Esophagus mucosa (tissue), 1 donor: ENCODE measurements at regions not wholly inside any gene's neighbourhood (a gene's known extent, or its start where the extent isn't known, plus 50 kb on each side); places are given as distances from the start of the nearest gene placed in this dataset.
A peak's percentile ranks its signal among the peaks of the same experiment; 100 is the strongest.
"Not testable (repeated sequence)": the region's sequence is repeated elsewhere in the genome, so short reads cannot be mapped to it uniquely, and the experiment has no call there.

Experiments
- ATAC-seq: fragments of 200-7000 bp; cut with Tn5 transposase; one replicate; pipeline ENCODE4 v1.9.1; 2020
- donor health status: DM: yes; HTN: yes; CAD: no.

DNA sequence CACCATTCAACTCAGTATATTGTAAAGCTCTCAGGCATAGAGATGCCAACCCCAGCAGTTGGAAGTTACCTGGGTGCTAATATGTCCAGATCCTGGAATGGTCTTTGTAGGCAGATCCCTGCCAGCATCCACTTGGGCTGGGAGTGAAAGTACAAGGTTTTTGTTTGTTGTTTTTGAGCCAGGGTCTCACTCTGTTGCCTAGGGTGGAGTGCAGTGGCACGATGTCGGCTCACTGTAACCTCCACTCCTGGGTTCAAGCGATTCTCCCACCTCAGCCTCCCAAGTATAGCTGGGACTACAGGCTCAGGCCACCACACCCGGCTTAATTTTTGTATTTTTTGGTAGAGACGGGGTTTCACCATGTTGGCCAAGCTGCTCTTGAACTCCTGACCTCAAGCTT lies 177.6 kb downstream of the IRF8 start:
- ATAC-seq, result no peak

DNA sequence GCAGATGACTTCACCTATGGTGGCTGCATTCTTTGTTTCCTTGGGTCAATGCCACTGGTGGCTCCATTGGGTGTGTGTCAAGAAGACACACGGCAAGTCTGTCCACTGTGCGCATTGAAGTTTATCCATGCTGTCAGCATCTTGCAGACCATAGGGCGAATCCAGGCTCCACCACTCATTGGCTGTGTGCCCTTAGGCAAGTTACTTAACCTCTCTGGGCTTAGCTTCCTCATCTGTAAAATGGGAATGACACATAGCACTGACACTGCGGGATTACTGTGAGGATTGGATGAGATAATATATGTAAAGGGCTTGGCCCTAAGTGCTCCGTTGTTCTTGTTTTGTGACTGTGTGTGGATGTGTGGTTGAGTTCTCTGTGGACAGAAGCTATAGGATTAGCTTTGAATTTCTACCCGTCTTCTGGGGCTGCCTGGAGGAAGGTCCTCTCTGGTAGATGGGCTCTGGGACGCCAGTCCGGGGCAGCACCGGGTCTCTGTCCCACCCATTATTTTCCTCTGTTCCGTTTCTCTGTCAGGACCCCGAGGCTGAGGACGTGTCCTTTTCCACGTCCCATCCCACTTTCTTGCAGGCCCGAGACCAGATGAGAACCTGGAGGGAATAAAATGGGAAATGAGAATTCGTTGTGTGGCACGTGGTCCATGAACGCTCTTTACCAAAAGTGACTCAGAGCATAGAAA lies 178.4 kb downstream of the IRF8 start:
- peak; percentile 21 for ATAC-seq

DNA sequence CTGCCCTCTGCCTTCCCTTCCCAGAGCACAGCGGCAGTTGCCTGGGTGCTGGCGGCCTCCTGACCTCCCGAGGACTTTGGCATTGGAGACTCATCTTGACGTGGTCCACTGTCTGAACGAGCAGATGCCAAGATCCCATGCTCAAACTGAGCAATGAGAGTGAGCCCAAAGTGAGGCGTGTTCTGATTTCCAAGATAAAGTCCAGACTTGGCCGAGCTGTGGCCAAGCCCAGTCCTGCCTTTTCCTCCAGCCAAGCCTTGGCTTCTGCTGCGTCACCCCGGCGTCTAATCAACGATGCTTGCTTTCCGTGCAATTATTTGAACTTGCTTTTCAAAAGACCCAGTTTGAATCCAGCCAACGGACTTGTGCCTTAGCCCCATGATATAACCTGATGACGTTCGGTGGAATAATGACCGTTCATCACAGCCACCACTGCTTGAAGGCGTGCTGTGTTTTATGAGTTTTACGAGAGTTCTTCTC lies 179.2 kb downstream of the IRF8 start:
- ATAC-seq, result no peak

DNA sequence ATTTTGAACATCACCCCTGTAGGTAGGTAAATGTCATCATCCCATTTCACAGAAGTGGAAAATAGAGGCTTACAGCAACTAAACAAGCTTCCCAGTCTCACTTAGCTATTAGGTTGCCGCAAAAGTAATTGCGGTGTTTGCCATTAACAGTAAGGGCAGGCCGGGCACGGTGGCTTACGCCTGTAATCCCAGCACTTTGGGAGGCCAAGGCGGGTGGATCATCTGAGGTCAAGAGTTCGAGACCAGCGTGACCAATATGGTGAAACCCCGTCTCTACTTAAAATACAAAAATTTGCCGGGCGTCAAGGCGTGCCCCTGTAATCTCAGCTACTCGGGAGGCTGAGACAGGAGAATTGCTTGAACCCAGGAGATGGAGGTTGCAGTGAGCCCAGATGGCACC lies 179.7 kb downstream of the IRF8 start:
- ATAC-seq, result not testable (repeated sequence)

DNA sequence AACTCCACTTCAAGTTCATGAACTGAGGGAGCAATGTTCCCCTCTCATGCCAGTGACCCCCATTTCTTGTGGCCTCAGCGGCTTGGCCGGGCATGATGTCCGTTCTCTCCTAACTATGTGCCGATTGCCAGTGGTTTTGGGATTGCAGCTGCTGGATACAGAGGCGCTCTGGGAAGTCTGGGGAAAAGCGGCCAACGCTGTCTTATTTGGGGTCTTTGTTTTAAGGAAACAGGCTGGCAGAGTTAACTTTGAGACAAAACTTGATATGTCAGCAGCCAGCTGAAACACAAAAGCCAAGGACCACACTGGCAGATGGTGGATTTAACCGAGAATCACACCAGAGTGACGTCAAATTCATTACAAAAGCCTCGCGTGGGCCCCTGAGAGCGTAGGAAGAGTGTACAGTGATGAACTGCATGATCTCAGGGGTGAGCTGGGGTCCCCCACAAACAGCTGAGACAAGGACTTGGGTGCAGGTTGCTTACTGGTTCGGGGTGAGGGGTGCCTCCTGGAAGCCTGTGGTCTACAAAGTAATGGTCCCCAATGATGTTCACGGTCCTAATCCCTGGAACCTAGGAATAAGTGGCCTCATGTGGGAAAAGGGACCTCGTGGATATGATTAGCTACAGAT lies 180.4 kb downstream of the IRF8 start:
- no peak for ATAC-seq

DNA sequence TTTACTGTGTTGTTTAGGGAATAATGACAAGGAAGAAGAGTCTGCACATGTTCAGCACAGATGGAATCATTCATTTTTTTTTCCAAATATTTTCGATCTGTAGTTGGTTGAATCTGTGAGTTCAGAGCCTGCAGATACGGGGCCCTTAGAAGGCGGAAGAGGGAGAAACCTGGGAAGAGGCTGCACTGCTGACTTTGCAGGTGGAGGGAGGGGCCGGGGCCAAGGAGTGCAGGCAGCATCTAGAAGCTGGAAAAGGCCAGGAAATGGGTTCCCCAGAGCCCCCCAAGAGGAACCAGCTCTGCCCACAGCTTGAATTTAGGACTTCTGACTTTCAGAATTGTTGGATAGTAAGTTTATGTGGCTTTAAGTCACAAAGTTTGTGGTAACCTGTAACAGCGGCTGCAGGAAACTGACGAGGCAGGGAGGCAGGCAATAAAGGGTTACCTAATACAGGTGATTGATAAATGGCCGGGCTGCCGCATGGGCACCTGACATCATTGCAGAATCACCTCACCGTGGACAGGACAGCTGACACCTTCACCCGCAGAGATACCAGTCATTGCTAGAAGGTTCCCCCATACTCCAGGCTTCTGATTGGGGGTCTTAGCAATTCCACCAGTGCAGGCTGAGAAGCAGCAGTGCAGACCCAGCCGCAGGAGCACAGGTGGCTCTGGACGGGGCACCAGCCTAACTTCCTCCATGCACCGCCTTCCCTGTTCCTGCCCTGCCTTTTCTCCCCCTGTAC lies 181.3 kb downstream of the IRF8 start:
- no peak for ATAC-seq

DNA sequence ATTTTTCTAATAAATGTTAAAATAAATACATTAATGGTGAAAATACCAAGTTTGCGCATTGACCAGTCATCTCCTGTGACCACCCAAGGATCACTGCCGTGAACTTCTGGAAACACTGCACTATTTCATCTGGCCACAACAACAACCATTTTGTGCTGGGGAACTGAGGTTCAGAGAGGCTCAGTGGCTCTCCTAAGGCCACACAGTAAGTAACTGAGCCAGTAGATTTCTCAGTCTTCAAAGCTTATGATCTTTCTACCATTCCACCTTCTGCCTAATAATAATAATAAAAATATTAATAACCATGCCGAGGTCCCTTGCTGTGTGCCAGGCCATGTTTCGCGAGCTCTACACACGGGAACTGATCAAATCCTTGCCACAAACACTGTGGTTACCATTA lies 182.0 kb downstream of the IRF8 start:
- no peak for ATAC-seq

DNA sequence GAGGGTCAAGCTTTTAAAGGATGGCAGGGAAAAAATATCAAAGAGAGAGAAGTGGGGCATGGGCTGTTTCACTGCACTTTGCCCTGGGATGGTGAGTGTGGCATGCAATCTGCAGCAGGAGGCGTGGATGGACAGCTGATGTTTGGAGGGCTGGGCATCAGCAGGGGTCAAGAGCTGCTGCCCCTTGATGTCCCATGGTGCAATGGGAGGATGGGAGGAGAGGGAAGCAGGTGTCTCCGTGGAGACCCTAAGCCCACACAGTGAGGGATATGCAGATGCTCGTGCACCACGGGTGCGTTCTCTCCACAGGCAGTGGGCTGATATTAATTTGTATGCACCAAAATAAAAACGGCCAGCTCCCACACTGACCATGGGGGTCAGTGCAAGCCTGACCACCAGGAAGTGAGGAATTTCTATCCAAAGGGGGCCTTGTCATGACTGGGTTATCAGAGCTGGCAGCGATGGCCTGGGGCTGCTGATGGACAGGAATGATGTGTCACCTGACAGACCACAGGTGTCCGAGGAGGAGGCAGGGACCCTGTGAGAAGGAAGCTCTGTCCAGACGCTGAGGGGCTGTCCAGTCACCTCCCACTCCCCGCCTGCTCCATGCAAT lies 183.6 kb downstream of the IRF8 start:
- ATAC-seq, result no peak

DNA sequence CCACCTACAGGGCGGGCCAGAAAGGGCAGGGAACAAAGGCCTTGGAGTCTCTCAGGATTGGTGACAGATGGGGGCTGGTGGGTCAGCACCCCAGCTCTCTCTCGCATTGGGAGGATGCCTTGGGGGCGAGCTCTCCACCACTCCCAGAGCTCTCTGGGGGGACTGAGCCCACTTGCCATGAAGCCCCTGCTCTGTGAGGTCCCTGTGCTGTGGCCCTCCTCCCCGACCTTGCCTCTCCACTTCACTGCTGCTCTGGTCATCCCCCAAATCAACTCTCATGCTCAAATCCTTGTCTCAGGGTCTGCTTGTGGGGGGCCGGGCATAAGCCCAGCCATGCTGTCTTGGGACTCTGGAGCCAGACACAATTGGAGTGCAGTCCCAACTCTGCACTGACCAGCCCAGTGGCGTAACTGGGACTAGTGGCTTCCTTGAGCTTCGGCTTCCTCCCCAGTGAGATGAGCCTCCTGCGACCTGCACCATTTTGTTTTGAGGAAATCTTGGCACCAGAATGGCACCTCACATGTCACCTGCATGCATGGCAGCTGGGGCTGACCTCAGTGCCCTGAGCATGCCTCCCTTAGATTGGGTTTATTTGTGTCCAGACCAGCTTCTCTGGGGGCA lies 184.5 kb downstream of the IRF8 start:
- ATAC-seq, result no peak

DNA sequence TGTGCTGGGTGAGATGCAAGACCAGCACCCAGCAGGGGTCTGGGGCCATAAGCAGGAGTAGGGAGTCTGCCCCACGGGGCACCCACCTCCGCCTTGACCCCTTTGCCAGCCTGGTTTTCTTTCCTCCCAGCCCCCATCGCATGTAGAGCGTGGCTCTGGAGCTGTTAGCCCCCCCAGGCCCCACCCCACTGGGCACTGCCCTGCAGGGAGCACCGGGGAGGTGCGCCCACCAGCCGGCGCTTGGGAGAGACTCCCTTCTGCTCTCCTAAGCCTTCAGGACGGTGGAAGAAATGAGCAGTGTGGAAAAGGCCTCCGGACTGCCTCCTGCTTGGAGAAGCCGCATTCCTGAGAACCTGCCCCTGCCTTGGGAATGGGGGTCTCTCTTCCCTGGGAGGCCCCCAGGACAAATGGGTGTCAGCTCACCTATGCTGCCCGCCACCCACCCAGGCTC lies 186.2 kb downstream of the IRF8 start:
- no peak for ATAC-seq

DNA sequence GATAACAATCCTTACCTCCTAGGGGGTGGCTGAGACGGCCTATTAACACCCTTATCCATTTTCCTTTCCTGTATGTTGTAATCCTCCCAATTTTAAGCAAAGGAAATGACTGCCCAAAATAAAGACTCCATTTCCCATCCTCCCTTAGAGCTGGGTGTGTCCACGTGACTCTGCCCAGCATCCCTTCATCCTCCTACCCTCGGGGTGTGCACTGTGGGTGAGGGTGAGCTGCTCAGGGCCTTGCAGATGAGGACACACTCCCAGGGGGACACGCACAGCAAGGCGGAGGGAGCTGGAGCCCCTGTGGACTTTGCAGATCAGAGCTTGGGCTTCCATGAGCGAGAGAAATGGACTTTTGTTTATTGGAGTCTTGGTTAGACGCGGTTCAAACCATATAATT lies 186.8 kb downstream of the IRF8 start:
- ATAC-seq, result no peak

DNA sequence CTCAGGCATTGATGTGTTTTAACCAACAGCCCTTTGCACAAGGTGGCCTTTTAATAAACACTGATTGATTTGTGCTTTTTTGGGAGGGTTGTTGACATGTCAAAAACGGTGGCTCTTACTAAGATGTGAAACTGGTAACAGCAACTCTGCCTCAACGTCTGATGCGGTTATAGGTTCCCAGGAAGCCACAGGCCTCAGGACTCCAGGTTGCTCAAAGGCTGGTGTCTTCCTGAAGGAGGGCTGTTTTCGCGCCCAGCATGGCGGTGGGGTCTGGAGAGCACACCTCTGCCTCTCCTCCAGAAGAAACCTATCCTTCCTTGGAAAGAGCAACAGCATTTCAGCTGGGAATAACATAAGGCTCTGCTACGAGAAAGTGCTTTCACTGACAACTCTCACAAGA lies 187.5 kb downstream of the IRF8 start:
- no peak for ATAC-seq

DNA sequence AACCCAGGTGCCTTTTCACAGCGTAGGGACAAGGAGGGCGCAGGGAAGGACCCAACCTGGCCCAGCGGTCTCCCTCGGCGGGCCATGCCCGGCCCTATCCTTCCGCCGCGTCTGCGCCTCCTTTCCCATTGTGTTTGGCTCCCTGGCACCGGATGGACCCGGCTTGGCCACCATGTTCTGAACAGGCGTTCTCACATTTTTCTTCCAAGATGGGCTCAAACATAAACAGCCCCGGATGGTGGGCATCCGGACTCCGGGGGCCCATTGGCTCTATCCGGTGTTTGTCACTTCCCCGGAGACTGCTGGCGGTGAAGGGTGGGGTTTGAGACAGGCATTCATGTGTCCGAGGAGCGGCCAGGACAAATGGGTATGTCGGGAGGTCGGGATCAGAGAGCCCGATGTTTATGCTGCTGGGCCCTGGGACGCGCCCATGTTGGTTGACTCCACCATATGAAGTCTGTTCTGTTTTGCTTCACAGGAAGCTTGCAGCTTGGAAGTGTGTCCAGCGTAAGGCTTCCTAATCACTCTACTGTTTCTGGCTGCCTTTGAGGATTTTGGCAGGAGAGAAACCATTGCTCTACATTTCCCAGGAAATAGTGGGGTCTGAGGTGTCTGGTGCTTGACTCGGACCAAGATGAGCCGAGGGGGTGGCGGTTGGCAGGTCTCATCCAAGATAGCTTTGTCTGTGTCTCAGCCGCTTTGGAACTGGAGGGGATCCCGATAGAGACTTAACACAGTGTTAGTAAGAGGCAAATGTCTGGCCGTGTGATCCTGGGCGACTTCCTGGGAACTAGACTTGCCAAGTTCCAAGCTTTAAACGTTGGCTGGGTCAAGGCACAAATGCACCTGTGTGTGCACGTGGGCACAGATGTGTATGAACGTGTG lies 188.3 kb downstream of the IRF8 start:
- no peak for ATAC-seq

DNA sequence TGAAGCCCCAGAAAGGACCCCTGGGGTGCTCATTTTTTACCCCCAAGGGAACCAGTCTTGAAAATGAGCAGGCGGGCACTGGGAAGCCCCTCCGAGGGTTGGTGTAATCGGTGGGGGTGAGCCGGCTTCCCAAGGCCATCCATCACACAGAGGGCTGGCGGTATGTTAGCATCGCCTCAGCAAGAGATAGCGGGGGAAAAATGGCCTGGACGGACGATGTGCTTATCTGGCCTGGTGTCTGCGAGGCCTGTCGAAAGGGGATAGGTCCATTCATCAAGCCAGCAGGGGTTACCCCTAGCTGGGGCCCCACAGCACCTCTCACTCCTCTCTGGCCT lies 188.9 kb downstream of the IRF8 start:
- no peak for ATAC-seq

DNA sequence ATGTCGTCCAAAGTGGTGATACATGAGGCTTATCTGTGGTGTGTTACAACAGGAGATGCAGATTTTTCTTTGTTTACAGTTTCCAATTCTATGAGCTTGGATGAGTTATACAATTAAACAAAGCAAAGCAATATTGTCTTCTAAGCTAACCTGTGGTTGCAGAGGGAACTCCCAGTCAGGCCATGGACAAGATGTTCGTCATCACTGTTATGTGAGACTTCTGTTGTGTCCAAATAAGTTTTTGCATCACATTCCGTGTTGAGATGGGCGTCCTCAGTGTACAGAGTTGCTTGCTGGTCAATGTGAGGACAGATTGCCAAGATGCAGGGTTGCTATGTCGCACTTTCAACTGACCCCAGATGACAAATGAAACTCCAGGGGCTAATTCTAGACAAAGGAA lies 189.3 kb downstream of the IRF8 start:
- no peak for ATAC-seq

DNA sequence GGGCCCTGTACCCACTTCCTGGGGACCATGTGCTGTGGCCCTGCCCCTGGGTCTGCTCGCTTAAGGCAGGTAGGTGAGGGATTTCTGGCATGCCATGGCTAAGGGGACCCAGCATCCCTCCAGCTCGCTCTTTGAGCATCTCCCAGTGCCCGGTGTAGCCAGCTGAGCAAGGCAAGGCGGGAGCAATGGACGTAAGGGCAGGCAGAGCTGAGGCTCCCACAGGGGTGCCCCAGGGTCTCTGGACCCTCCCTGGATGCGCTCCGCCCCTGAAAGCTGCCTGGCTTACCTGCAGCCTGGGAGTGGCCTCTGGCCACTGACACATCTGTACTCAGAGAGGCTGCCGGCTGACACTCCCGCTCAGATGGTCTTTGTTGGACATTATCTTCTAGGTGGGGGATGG lies 189.9 kb downstream of the IRF8 start:
- ATAC-seq, result no peak

DNA sequence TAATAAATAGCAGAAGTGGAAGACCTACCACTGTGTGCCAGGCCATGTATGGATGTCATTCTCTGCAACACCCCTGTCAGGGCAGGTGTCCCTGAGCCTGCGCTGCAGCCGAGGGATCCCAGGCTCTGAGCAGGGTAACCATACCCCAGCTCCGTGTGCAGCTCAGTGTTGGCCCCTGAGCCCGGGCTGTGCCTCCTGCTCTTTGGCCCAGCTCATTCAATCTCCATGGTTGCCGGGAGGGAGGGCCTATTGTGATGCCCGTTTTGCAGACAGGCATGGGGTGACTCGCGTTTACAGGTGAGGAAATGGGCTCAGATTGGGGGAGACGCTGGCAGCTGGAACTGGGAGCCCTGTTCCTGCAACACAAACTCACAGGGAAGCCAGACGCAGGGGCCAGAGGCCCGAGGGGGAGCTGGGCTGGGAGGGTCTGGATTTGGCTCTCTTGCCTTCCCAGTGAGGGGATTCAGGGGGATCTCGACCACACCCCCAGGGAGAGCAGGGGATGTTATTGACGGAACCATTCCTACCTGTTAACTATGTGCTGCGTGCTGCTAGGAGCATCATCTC lies 190.5 kb downstream of the IRF8 start:
- no peak for ATAC-seq

DNA sequence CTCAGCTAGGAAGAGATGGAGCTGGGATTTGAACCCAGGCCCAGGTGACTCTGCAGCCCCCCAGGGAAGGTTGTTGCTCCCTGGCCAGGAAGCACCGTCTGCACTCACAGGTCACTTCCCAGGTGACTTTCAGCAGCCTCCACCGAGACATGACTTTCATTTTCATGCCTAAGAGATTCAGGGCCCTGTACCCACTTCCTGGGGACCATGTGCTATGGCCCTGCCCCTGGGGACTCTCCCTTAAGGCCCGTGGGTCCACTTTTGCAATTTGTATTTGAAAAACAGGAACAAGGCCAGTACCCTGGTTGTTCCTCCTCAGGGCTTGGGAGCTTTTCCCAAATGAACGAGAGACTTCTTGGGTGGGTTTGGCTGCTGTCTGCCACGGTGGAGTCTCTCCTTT lies 191.0 kb downstream of the IRF8 start:
- no peak for ATAC-seq

DNA sequence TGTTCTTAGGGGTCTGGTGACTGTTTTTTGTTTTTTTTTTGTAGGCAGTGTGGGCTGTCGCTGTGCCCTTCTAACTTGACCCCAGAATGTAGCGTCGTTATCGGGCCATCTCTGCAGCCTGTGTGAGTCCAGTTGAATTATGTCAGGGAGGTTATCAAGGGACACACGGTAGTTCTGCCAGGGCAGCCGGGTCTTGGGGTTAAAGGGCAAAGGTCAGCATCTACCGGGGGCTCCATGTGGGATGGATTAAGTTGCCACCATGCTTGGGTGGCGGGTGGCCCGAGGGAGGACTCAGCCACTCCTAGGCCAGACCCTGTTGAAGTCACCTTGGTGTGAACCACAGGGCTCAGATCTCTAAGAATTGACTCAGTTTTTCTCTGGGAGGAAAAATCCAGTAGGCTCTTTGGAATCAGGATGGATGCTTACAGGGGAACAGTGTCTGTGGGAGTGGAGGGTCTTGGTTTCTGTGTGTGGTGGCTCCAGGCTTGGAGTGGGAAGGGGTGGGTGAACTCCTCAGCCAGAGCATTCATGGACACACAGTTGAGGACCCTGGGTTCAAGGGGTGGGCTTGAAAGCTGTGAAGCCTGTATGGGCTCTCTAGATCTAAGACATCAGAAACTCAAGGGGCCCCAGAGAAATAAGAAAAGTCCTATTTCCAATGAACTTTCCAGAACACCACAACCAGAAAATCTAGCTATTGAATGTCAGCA lies 191.7 kb downstream of the IRF8 start:
- no peak for ATAC-seq

DNA sequence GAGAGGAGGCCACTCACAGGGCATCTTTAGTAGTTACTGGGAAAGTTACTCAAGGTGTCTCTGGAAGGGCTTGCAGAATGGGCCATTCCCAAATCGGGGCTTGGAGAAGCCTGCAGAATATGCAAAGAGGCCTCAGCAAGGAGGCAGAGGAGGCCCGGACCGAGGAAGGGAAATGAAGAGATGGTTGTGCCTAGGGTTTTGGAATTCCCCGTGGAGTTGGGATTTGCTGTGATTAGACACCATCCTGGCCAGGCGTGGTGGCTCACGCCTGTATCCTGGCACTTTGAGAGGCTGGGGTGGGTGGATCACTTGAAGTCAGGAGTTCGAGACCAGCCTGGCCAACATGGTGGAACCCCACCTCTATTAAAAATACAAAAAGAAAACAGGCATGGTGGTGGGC lies 193.0 kb downstream of the IRF8 start:
- no peak for ATAC-seq
